Lung (tissue), 11 donors: ENCODE measurements at regions not wholly inside any gene's neighbourhood (a gene's known extent, or its start where the extent isn't known, plus 50 kb on each side); places are given as distances from the start of the nearest gene placed in this dataset.

Experiments
- ATAC-seq: fragments of 200-7000 bp; cut with Tn5 transposase; one replicate; pipeline ENCODE4 v1.9.1; 2020; ENCODE audit warnings: moderate number of reproducible peaks; ENCODE audit not compliant: insufficient read depth, low FRiP score
- DNase-seq, 3 donors: peaks; one replicate each; pipeline ENCODE4 v3.0.0-alpha.2; 2013 to 2017
- H3K27ac ChIP-seq, 2 donors: one replicate each; pipeline ENCODE4 v1.5.1; 2013; ENCODE audit warnings: mild to moderate bottlenecking in 2 of 2, moderate library complexity in 2 of 2, control low read depth in 1 of 2, inconsistent platforms in 1 of 2, low read depth in 1 of 2, low read length in 1 of 2
- H3K27me3 ChIP-seq, 3 donors: one replicate each; pipeline ENCODE4 v1.5.1; 2013; ENCODE audit warnings: low read length in 2 of 3; ENCODE audit not compliant: control insufficient read depth in 3 of 3, insufficient read depth in 3 of 3
- H3K36me3 ChIP-seq, 4 donors: one replicate each; pipeline ENCODE4 v1.5.1; 2013; ENCODE audit warnings: low read length in 4 of 4, mild to moderate bottlenecking in 1 of 4, moderate library complexity in 1 of 4; ENCODE audit not compliant: control insufficient read depth in 4 of 4, insufficient read depth in 4 of 4
- H3K4me1 ChIP-seq, 5 donors: one replicate each; pipeline ENCODE4 v1.5.1; 2013; ENCODE audit warnings: low read length in 5 of 5, mild to moderate bottlenecking in 2 of 5, moderate library complexity in 1 of 5; ENCODE audit not compliant: control insufficient read depth in 5 of 5, insufficient read depth in 5 of 5
- H3K4me3 ChIP-seq: one replicate; pipeline ENCODE4 v1.5.1; 2013; ENCODE audit warnings: mild to moderate bottlenecking, control low read depth, moderate library complexity
- H3K9ac ChIP-seq, 2 donors: one replicate each; pipeline ENCODE4 v1.5.1; 2013; ENCODE audit warnings: low read length in 2 of 2, control low read depth in 1 of 2; ENCODE audit not compliant: insufficient read depth in 1 of 2
- H3K9me3 ChIP-seq, 4 donors: one replicate each; pipeline ENCODE4 v1.5.1; 2013; ENCODE audit warnings: low read length in 3 of 4, mild to moderate bottlenecking in 1 of 4, moderate library complexity in 1 of 4; ENCODE audit not compliant: control insufficient read depth in 4 of 4, insufficient read depth in 3 of 4
- WGBS, 2 donors: extraction: QIAGEN DNeasy Blood & Tissue Kit; methylation state at CpG; one replicate each; pipeline ENCODE4 v1.1.7; 2013; 5-methylcytosine and 5-hydroxymethylcytosine counted together
- TF ChIP-seq, protein P1 (sequence below): IDR thresholded peaks from 2 replicates; pipeline ENCODE4 v1.5.1; 2012; ENCODE audit warnings: mild to moderate bottlenecking; ENCODE audit errors: control extremely low read depth, extremely low read depth
- donor health status: control.
- donor health status: control.
- donor health status: Bipolar disorder and iron deficiency.
- donor health status: healthy.
- donor health status: DM: yes; HTN: yes; CAD: no.

DNA sequence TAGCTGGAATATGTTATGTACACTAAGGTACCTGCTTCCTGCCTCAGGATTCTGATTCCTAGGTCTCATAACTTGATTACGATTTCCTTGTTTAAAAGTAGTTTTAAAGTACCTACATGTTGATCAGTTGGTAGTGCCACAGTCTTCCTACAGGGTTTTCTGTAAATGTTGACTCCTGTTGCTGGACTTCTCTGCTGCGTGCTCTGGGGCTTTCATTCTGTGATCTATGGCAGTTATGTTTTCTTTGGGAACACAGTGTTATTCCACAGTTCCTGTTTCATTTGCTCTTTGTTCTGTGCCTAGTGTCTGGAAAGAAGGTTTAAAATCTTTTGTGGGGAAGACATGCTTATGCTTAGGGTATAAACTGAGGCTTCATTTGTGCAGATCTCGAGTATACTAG lies 343.5 kb downstream of the PLK2 start:
- Histone ChIP-seq H3K9me3 (no peaks in the 10 kb centered on the region), H3K27me3 (no peaks in the 10 kb centered on the region), H3K27ac (no peak overlapping the region), H3K4me1 (peaks cover 0 to 18% (median 0%) of the 10 kb centered on the region in 5 donors), H3K9ac (no peak overlapping the region), H3K4me3 (no peak overlapping the region), H3K36me3 (no peaks in the 10 kb centered on the region)
- no peak for DNase-seq
- WGBS, 2 donors: 75 to 85% methylated on average over 3 of the region's 3 CpGs
- ATAC-seq: no peak
- TF ChIP-seq, protein P1, sequence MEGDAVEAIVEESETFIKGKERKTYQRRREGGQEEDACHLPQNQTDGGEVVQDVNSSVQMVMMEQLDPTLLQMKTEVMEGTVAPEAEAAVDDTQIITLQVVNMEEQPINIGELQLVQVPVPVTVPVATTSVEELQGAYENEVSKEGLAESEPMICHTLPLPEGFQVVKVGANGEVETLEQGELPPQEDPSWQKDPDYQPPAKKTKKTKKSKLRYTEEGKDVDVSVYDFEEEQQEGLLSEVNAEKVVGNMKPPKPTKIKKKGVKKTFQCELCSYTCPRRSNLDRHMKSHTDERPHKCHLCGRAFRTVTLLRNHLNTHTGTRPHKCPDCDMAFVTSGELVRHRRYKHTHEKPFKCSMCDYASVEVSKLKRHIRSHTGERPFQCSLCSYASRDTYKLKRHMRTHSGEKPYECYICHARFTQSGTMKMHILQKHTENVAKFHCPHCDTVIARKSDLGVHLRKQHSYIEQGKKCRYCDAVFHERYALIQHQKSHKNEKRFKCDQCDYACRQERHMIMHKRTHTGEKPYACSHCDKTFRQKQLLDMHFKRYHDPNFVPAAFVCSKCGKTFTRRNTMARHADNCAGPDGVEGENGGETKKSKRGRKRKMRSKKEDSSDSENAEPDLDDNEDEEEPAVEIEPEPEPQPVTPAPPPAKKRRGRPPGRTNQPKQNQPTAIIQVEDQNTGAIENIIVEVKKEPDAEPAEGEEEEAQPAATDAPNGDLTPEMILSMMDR: no peak

DNA sequence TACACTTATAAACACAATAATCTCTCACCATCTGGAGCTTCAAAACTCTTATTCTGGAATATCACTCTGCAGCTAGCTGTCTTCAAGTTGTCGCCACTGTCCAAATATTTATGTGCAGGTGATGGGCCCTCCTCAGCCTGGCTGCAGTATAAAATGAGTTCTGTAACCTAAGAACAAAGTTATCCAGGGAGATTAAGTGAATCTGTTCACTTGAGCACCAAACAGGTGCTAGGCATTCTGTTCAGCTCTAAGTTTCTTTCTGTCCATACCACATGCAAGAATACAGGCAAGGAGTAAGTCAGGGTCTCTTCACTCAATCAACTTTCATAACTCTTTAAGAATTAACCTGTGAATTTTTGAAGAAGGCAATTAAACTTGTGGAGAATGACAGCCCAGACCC lies 344.1 kb downstream of the PLK2 start:
- TF ChIP-seq, protein P1: no peak
- H3K9me3 ChIP-seq: no peaks in the 10 kb centered on the region
- peaks cover 0 to 14% (median 0%) of the 10 kb centered on the region in 5 donors for H3K4me1 ChIP-seq
- H3K27ac ChIP-seq: no peak overlapping the region
- ATAC-seq (no peak), DNase-seq (no peak)
- 91 to 93% methylated on average over 1 of the region's 1 CpG for WGBS, 2 donors
- H3K27me3 ChIP-seq: no peaks in the 10 kb centered on the region
- no peak overlapping the region for H3K4me3 ChIP-seq
- H3K36me3 ChIP-seq: no peaks in the 10 kb centered on the region
- no peak overlapping the region for H3K9ac ChIP-seq

DNA sequence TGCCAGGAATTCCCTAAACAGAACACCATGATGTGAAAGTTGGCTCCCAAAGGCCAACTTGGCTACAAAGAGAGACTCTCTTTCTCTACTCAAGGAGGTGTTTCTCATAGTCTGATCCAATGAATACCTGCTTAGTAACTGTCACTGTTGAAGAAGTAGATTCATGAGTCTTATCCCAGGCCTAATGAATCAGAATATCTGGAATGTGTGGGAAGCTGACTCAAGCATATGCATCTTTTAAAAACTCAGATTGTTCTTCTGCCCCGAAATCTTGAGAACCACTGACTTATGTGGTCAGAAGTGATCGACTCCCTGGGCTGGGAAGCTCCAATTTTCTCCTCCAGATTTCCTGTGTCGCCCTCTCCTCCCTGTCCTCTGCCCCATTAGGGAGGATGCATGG lies 345.6 kb downstream of the PLK2 start:
- H3K36me3 ChIP-seq: no peaks in the 10 kb centered on the region
- H3K27ac ChIP-seq: no peak overlapping the region
- H3K4me3 ChIP-seq: no peak overlapping the region
- no peak overlapping the region for H3K9ac ChIP-seq
- DNase-seq: no peak
- no peaks in the 10 kb centered on the region for H3K9me3 ChIP-seq
- no peak for ATAC-seq
- peaks cover 0 to 11% (median 0%) of the 10 kb centered on the region in 5 donors for H3K4me1 ChIP-seq
- no peaks in the 10 kb centered on the region for H3K27me3 ChIP-seq
- TF ChIP-seq, protein P1: no peak
- WGBS, 2 donors: 90% methylated on average over 3 of the region's 3 CpGs

DNA sequence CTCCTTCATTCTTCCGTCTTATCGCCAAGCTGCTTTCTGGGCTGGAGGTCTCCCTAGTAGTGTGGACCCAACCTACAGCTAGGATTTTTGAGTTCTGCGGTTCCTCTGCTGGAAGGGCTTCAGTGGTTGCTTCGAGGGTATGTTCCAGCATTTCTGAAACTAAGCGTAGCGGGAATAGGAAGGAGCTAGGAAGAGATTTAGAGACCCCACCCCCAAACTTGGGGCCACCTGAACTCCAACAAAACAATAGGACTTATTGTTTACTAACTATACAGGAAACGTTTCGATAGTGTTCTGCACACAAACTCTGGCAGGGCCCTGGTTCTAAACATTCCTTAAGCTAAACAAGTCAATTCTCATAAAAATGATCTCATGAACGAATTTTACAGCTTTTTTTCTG lies 346.7 kb downstream of the PLK2 start:
- TF ChIP-seq, protein P1: no peak
- Histone ChIP-seq H3K27me3 (no peaks in the 10 kb centered on the region), H3K4me3 (no peak overlapping the region), H3K27ac (no peak overlapping the region), H3K9me3 (no peaks in the 10 kb centered on the region), H3K36me3 (no peaks in the 10 kb centered on the region), H3K9ac (no peak overlapping the region), H3K4me1 (peaks cover 0 to 4% (median 0%) of the 10 kb centered on the region in 5 donors)
- 85 to 88% methylated on average over 9 of the region's 9 CpGs for WGBS, 2 donors
- DNase-seq (no peak), ATAC-seq (no peak)
